ENCODE measurements at regions not wholly inside any gene's neighbourhood (a gene's known extent, or its start where the extent isn't known, plus 50 kb on each side); places are given as distances from the start of the nearest gene placed in this dataset.

GRCh38 chr7:45451342-45452035, 122.7 kb upstream of the ADCY1 start:
- no peak overlapping the region for H3K14ac ChIP-seq (replicated peaks; ENCODE audit: low read depth, low read length)
- no peak overlapping the region for H3K18ac ChIP-seq (ENCODE audit: low read depth, low read length)
- H3K27me3 ChIP-seq (ENCODE audit: control insufficient read depth, insufficient read depth, low read length) = peaks cover 3% of the 10 kb centered on the region; the same call in 1 of the 2 replicates
- H2BK20ac ChIP-seq (ENCODE audit: low read depth, low read length) = no peak overlapping the region
- in situ Hi-C loops (cut with MboI; ENCODE audit: low sequenced_read_pairs) = no loop called here
- intact Hi-C loops (cut with micrococcal nuclease) = no loop called here
- H2BK120ac ChIP-seq (ENCODE audit: low read depth, low read length) = no peak overlapping the region
- no peak overlapping the region for H4K91ac ChIP-seq (ENCODE audit: insufficient read depth, low read depth, low read length)
- no peaks in the 10 kb centered on the region for H3K9me1 ChIP-seq (ENCODE audit: insufficient read depth, low read length)
- no peak overlapping the region for H3K4me2 ChIP-seq (ENCODE audit: low read depth, low read length)
- H3K79me1 ChIP-seq (ENCODE audit: low read depth in 1 of 2, low read length in 2 of 2) = no peaks in the 10 kb centered on the region
- no peak overlapping the region for H3K9ac ChIP-seq (ENCODE audit: low read depth, low read length)
- no peak overlapping the region for H2AFZ ChIP-seq (replicated peaks; ENCODE audit: low read length, poor library complexity)
- H3K27ac ChIP-seq (ENCODE audit: insufficient read depth, low read length) = no peak overlapping the region
- dilution Hi-C loops (cut with HindIII; ENCODE audit: low sequenced_read_pairs, unreplicated experiment) = no loop called here
- no peaks in the 10 kb centered on the region for H3K4me1 ChIP-seq (ENCODE audit: control insufficient read depth, insufficient read depth, low read length)
- H4K5ac ChIP-seq (ENCODE audit: low read depth, low read length) = no peak overlapping the region
- H2AK9ac ChIP-seq (replicated peaks; ENCODE audit: low read depth, low read length, poor library complexity) = no peak overlapping the region
- POLR2A ChIA-PET (ENCODE audit: unreplicated experiment) = no interaction called here
- CTCF ChIA-PET = no interaction called here
- TF ChIP-seq BHLHE40 (IDR thresholded peaks at IDR 0.05; ENCODE audit: low read depth, low read length) = no peak
- TF ChIP-seq RFX5 (IDR thresholded peaks at IDR 0.05; ENCODE audit: low read depth, low read length) = no peak
- TF ChIP-seq RAD21 (IDR thresholded peaks at IDR 0.05; ENCODE audit: low read length) = no peak
- no peak for TF ChIP-seq SMC3 (IDR thresholded peaks at IDR 0.05; ENCODE audit: low read depth, low read length)
- TF ChIP-seq MXI1 (IDR thresholded peaks at IDR 0.05; ENCODE audit: borderline replicate concordance, low read depth, low read length) = no peak
- no peak for TF ChIP-seq NFE2L2 (IDR thresholded peaks at IDR 0.05; ENCODE audit: low read depth, low read length)
- TF ChIP-seq ELK1 (IDR thresholded peaks at IDR 0.05; ENCODE audit: borderline replicate concordance, low read depth, low read length) = no peak
- no peak for TF ChIP-seq FOS (IDR thresholded peaks at IDR 0.05; ENCODE audit: low read depth, low read length)
- no peak for TF ChIP-seq USF2 (IDR thresholded peaks at IDR 0.05; ENCODE audit: low read depth, low read length)
- TF ChIP-seq CEBPB (IDR thresholded peaks at IDR 0.05; ENCODE audit: low read depth, low read length) = no peak
- TF ChIP-seq POLR2A (IDR thresholded peaks at IDR 0.05; ENCODE audit: low read depth, low read length) = no peak
- TF ChIP-seq MAZ (IDR thresholded peaks at IDR 0.05; ENCODE audit: borderline replicate concordance, low read depth, low read length) = no peak
- no peak for TF ChIP-seq CTCF (conservative IDR thresholded peaks at IDR 0.05; ENCODE audit: low read depth, low read length)
- no peak for TF ChIP-seq CHD1 (IDR thresholded peaks at IDR 0.05; ENCODE audit: low read depth, low read length)
- TF ChIP-seq RCOR1 (IDR thresholded peaks at IDR 0.05; ENCODE audit: insufficient replicate concordance, low read length) = no peak
- TF ChIP-seq MAFK (IDR thresholded peaks at IDR 0.05; ENCODE audit: low read depth, low read length) = no peak
- no peak overlapping the region for H2BK5ac ChIP-seq (ENCODE audit: low read depth, low read length, poor library complexity, severe bottlenecking)
- ATAC-seq (ENCODE audit: low read depth) (no peak), DNase-seq (no peak)
- H4K8ac ChIP-seq (ENCODE audit: low read depth in 2 of 2, low read length in 2 of 2) = no peak overlapping the region
- H3K56ac ChIP-seq (ENCODE audit: extremely low read depth, insufficient read depth, low read length) = no peak overlapping the region
- BruUV-seq (replicated peaks) = no TSS peak
- no peak overlapping the region for H3K4ac ChIP-seq (ENCODE audit: low read depth, low read length)
- WGBS, 2 experiments (ENCODE audit: extremely low coverage in 2 of 2, insufficient read length in 1 of 2) = no CpG with 5 or more reads among the region's 2 CpGs
- no peak overlapping the region for H2BK15ac ChIP-seq (ENCODE audit: low read depth, low read length)
- no peaks in the 10 kb centered on the region for H3K9me3 ChIP-seq (ENCODE audit: control insufficient read depth, insufficient read depth, low read length)
- H3K23ac ChIP-seq (ENCODE audit: low read depth, low read length) = no peak overlapping the region
- no peak overlapping the region for H3K4me3 ChIP-seq (ENCODE audit: insufficient read depth, low read depth, low read length)
- no peaks in the 10 kb centered on the region for H3K36me3 ChIP-seq (ENCODE audit: control insufficient read depth, insufficient read depth, low read length)
- no peak overlapping the region for H2AK5ac ChIP-seq (ENCODE audit: low read depth, low read length)
- H4K20me1 ChIP-seq (ENCODE audit: insufficient read depth, low read length) = no peaks in the 10 kb centered on the region
